Erythroblast (primary cell): ENCODE measurements at regions not wholly inside any gene's neighbourhood (a gene's known extent, or its start where the extent isn't known, plus 50 kb on each side); places are given as distances from the start of the nearest gene placed in this dataset.

ENCODE experiments used
- DNase-seq, 2 experiments: peaks; one replicate each; lab custom pipeline; 2025; lab: John Stamatoyannopoulos, UW
- GATA1 ChIP-seq: IDR thresholded peaks from 2 replicates; pipeline ENCODE4 v1.6.1; 2011; ENCODE audit warnings: low read depth, mild to moderate bottlenecking, control low read depth, low read length, moderate library complexity
- POLR2A ChIP-seq: IDR thresholded peaks from 2 replicates; pipeline ENCODE4 v1.6.1; 2011; ENCODE audit warnings: mild to moderate bottlenecking, low read length

GRCh38 chr4:123288309-123289025 lies 108.1 kb upstream of the SPRY1 start:
- DNase-seq = no peak
- TF ChIP-seq POLR2A (no peak), GATA1 (no peak)

- DNase-seq = peak; percentile 21 to 34
- TF ChIP-seq GATA1 (no peak), POLR2A (no peak)
Observed at GRCh38 chr4:123291329-123291728, 105.3 kb upstream of the SPRY1 start.

GRCh38 chr4:123297836-123298235 lies 98.8 kb upstream of the SPRY1 start:
- TF ChIP-seq GATA1 (no peak), POLR2A (no peak)
- DNase-seq = no peak

DNA sequence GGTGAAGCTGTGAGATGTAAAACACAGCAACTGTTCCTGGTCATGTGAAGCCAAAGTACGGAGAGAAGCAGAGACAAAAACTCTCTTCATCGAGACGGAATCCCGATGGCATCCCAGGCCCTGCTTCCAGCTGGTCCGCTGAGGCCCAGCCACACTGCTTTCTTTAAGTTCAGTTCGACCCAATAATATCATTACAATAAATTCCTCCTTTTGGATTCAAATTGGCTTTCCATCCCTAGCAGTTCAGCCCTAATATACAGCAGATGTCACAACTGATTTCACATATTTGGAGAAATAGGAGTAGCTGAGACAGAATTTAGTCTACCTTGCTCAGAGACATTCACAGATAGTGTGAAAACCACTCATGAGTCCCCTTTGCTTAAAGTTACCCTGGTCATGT lies 98.3 kb upstream of the SPRY1 start:
- DNase-seq = no peak
- TF ChIP-seq POLR2A = no peak
- no peak for TF ChIP-seq GATA1

DNA sequence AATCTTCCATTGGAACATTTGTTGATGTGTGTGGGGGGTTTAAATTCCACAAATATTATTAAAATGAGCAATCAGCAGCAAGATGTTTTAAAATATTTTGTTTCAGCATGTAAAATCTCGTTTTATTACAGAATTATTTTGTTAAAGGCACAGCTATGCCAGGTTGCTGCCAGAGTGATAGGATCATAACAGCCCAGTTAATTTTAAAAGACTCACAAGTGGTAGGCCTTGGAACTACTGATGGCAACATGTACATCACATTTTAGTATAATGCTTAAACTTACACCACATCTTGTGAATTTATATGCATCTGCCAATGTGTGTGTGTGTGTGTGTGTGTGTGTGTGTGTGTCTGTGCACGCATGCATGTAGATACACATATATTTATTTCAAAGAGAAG lies 97.8 kb upstream of the SPRY1 start:
- DNase-seq = no peak
- no peak for TF ChIP-seq GATA1
- no peak for TF ChIP-seq POLR2A

- TF ChIP-seq POLR2A = no peak
- no peak for TF ChIP-seq GATA1
- no peak for DNase-seq
Observed at GRCh38 chr4:123299212-123299691, 97.3 kb upstream of the SPRY1 start.

- TF ChIP-seq GATA1 (no peak), POLR2A (no peak)
- no peak for DNase-seq
Observed at GRCh38 chr4:123300222-123301039, 96.2 kb upstream of the SPRY1 start.

GRCh38 chr4:123301923-123302322 lies 94.7 kb upstream of the SPRY1 start:
- DNase-seq = no peak

GRCh38 chr4:123304151-123304964 lies 92.2 kb upstream of the SPRY1 start:
- TF ChIP-seq GATA1 (no peak), POLR2A (no peak)
- DNase-seq = no peak

More at GRCh38 chr4:123301923-123302322, 94.7 kb upstream of the SPRY1 start:
- TF ChIP-seq POLR2A = no peak
- no peak for TF ChIP-seq GATA1

DNA sequence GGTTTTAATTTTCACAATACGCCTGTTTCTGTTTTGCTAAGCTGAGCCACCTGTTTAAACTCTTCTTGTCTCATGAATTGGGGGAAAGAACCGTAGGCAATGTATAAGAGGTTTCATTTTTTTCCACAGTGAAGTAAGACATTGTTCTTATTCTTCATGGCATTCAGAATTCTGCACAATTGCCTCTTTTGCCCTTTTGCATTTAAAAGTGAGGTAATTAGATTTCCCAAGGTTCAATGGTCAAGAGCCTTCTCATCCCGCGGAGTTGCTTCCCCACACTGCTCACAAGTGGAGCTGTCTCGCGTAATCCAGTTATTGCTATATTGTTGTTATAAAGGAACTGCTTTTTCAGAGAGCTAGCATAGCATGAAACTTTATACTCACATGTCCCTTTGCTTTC lies 90.9 kb upstream of the SPRY1 start:
- no peak for TF ChIP-seq POLR2A
- TF ChIP-seq GATA1 = no peak
- DNase-seq = no peak

DNA sequence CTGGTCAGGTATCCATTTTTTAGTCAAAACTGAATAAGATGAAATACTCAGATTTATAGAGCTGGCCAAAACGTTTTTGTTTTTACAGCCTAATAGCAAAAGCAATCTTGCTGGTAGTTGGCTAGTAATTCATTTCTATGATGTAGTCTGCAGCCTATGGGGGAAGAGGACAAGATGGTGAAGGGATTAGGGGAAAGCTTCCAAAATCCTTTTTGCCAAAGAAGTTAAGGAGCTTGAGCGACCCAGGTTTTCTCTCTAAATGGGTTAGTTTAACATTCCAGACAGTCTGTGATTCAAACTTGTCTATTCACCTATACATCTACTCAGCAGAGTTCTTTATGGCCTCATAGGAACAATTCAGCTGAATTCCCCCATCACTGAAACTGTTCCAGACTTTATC lies 89.8 kb upstream of the SPRY1 start:
- DNase-seq = no peak
- TF ChIP-seq POLR2A (no peak), GATA1 (no peak)

- TF ChIP-seq POLR2A = no peak
- TF ChIP-seq GATA1 = no peak
- no peak for DNase-seq
Observed at GRCh38 chr4:123308667-123309066, 87.9 kb upstream of the SPRY1 start.

- TF ChIP-seq GATA1 (no peak), POLR2A (no peak)
- DNase-seq = no peak
Observed at GRCh38 chr4:123312116-123312515, 84.5 kb upstream of the SPRY1 start.

GRCh38 chr4:123312951-123313592 lies 83.5 kb upstream of the SPRY1 start:
- TF ChIP-seq POLR2A (no peak), GATA1 (no peak)

More at GRCh38 chr4:123312951-123313592, 83.5 kb upstream of the SPRY1 start:
- DNase-seq = no peak
